Stomach (tissue), 4 donors: ENCODE measurements at regions not wholly inside any gene's neighbourhood (a gene's known extent, or its start where the extent isn't known, plus 50 kb on each side); places are given as distances from the start of the nearest gene placed in this dataset.
"Not testable (repeated sequence)": the region's sequence is repeated elsewhere in the genome, so short reads cannot be mapped to it uniquely, and the experiment has no call there.

ENCODE experiments used
- CTCF ChIP-seq, 7 experiments: fragments of 450-650 bp in 4 of 7; fragments of 200-600 bp in 3 of 7; sonication (generic) in 3 of 7; IDR thresholded peaks; one replicate each; pipeline ENCODE4 v1.5.1; 2016 to 2019; ENCODE audit warnings: antibody characterized with exemption in 7 of 7, control low read depth in 2 of 7, mild to moderate bottlenecking in 1 of 7
- EP300 ChIP-seq: sonication (generic); formaldehyde crosslinking; IDR thresholded peaks from one replicate; pipeline ENCODE4 v1.6.1; 2017; ENCODE audit warnings: antibody characterized with exemption
- POLR2A ChIP-seq, 4 donors: fragments of 450-650 bp; IDR thresholded peaks; one replicate each; pipeline ENCODE4 v1.6.1; 2016; ENCODE audit warnings: antibody characterized with exemption in 4 of 4, control low read depth in 2 of 4, mild to moderate bottlenecking in 1 of 4, moderate library complexity in 1 of 4
- POLR2AphosphoS5 ChIP-seq, 3 donors: sonication (generic); formaldehyde crosslinking; IDR thresholded peaks; one replicate each; pipeline ENCODE4 v1.6.1; 2016; ENCODE audit warnings: antibody characterized with exemption in 3 of 3

DNA sequence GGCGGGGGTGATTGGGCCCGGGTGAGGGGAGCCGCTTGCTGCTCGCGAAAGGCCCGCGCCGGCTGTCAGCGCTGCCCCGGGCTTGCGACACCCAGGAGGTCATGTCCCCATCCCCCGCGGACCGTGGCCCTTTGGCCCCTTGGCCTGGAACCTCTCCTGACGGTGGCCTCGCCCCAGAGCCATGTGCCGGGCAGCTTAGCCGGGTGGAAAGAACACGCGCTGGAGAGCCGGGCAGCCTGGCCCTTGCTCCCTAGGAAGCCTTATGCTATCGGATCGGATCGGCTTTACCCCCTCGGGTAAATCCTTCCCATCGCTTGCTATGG lies 55.4 kb upstream of the PLGLB1 start:
- TF ChIP-seq CTCF (IDR thresholded peaks at IDR 0.05); EP300; POLR2AphosphoS5 (IDR thresholded peaks at IDR 0.05); POLR2A (IDR thresholded peaks at IDR 0.05): not testable (repeated sequence)
